ENCODE measurements at regions not wholly inside any gene's neighbourhood (a gene's known extent, or its start where the extent isn't known, plus 50 kb on each side); places are given as distances from the start of the nearest gene placed in this dataset.

- DNase-seq: no peak
Observed at GRCh38 chr5:54705994-54706653, 188.6 kb downstream of the SNX18 start.

- no peak for DNase-seq
Observed at GRCh38 chr5:54704825-54705224, 187.3 kb downstream of the SNX18 start.

- DNase-seq: no peak
Observed at GRCh38 chr5:54704333-54704732, 186.8 kb downstream of the SNX18 start.

- no peak for DNase-seq
Observed at GRCh38 chr5:54703565-54704255, 186.2 kb downstream of the SNX18 start.

GRCh38 chr5:54703133-54703532, 185.6 kb downstream of the SNX18 start:
- DNase-seq: peak; percentile 85

GRCh38 chr5:54702470-54702869, 184.9 kb downstream of the SNX18 start:
- DNase-seq: no peak

GRCh38 chr5:54700986-54701578, 183.5 kb downstream of the SNX18 start:
- peak; percentile 40 for DNase-seq

GRCh38 chr5:54696931-54697330, 179.4 kb downstream of the SNX18 start:
- peak; percentile 86 for DNase-seq

GRCh38 chr5:54696346-54696745, 178.8 kb downstream of the SNX18 start:
- DNase-seq: no peak

- no peak for DNase-seq
Observed at GRCh38 chr5:54695198-54695966, 177.8 kb downstream of the SNX18 start.

- DNase-seq: no peak
Observed at GRCh38 chr5:54693936-54694657, 176.5 kb downstream of the SNX18 start.

- no peak for DNase-seq
Observed at GRCh38 chr5:54692631-54693030, 175.1 kb downstream of the SNX18 start.

- DNase-seq: no peak
Observed at GRCh38 chr5:54691656-54692055, 174.1 kb downstream of the SNX18 start.

GRCh38 chr5:54689411-54690251, 172.1 kb downstream of the SNX18 start:
- DNase-seq: no peak

- DNase-seq: no peak
Observed at GRCh38 chr5:54680998-54681397, 163.4 kb downstream of the SNX18 start.

- no peak for DNase-seq
Observed at GRCh38 chr5:54679686-54680085, 162.1 kb downstream of the SNX18 start.

GRCh38 chr5:54678737-54679136, 161.2 kb downstream of the SNX18 start:
- no peak for DNase-seq

GRCh38 chr5:54676481-54677340, 159.2 kb downstream of the SNX18 start:
- DNase-seq: no peak

GRCh38 chr5:54673523-54674225, 156.1 kb downstream of the SNX18 start:
- peak; percentile 55 for DNase-seq

GRCh38 chr5:54672871-54673270, 155.3 kb downstream of the SNX18 start:
- DNase-seq: no peak
